ENCODE measurements at regions not wholly inside any gene's neighbourhood (a gene's known extent, or its start where the extent isn't known, plus 50 kb on each side); places are given as distances from the start of the nearest gene placed in this dataset.

GRCh38 chr18:46266473-46266872, 162.3 kb downstream of the HAUS1 start (continued):
- TF ChIP-seq CTCF (IDR thresholded peaks at IDR 0.05; ENCODE audit: control extremely low read depth in 1 of 3, insufficient read depth in 1 of 3, low read depth in 1 of 3, low read length in 3 of 3) (no peak), SP4 (IDR thresholded peaks at IDR 0.05; ENCODE audit: low read length) (no peak), SIN3A (conservative IDR thresholded peaks at IDR 0.05 in 1 of 2, IDR thresholded peaks at IDR 0.05 in 1 of 2; ENCODE audit: low read depth in 1 of 2, low read length in 2 of 2) (no peak), RFX5 (IDR thresholded peaks at IDR 0.05; ENCODE audit: borderline replicate concordance, low read depth, low read length) (no peak), GABPA (IDR thresholded peaks at IDR 0.05; ENCODE audit: borderline replicate concordance, insufficient read depth, low read length) (no peak), POU5F1 (IDR thresholded peaks at IDR 0.05; ENCODE audit: low read depth, low read length) (no peak), EP300 (IDR thresholded peaks at IDR 0.05; ENCODE audit: borderline replicate concordance in 1 of 2, low read depth in 2 of 2, low read length in 2 of 2) (no peak)

All from H1 (cell line).